M059J (cell line): ENCODE measurements at regions not wholly inside any gene's neighbourhood (a gene's known extent, or its start where the extent isn't known, plus 50 kb on each side); places are given as distances from the start of the nearest gene placed in this dataset.

ENCODE experiments used
- DNase-seq: peaks from one replicate; pipeline ENCODE4 v3.0.0-alpha.2; 2012; ENCODE audit warnings: low read depth

- DNase-seq, result no peak
Observed at GRCh38 chr1:63041660-63042059, 257.7 kb downstream of the ATG4C start.

DNA sequence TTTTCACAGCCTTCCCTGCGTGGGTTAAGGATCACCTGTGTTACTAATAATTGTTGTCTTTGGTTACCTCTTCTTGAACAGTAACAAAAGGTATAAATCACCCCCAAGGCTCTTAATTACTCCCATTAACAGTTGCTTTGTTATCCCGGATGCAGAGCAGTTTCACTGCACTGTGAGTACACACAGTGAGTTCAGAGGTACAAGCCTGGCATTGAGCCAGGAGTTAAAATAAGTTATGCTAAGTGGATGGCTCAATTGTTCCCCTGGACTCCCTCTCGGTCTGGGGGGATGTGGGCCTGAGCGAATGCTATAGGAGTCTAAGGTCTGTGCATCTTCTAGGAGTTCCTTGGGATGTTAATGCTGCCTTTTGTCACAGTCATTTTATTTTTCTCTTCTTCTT, 258.3 kb downstream of the ATG4C start:
- DNase-seq, result no peak

DNA sequence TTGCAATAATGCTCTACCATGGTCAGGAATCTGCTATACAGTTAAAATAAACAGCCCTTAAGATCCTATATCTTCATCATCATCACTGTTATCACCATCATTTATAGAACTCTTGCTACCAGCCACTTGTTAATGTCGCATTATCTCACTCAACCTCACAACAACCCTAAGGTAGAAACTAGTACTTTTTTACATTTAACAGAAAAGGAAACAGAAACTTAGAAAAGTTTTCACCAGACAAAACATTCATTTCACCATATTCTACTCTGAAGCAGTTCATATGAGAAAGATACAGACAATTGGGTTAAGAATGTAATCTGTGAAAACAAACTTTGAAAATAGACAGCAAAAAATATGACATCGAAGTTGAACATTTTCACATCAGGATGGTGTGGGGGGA, 262.6 kb downstream of the ATG4C start:
- no peak for DNase-seq

DNA sequence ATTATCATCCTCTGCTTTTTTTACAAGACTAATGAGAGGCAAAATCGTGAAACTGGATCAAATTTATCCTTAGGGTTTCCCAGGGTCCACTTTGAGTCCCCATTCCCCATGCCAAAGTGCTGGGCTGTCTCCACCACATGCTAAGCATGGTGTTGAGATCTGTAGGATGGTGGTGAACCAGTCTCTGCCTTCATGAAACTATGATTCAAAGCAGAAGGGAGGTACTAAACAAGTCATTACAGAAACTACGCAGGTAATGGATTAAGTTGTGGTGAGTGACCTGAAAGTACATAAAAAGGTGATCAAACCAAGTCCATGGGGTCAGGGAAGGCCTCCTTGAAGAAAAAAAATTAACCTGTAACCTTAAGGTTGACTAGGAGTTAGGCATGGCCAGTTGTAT, 265.2 kb downstream of the ATG4C start:
- no peak for DNase-seq

- no peak for DNase-seq
Observed at GRCh38 chr1:63051356-63051755, 267.4 kb downstream of the ATG4C start.

DNA sequence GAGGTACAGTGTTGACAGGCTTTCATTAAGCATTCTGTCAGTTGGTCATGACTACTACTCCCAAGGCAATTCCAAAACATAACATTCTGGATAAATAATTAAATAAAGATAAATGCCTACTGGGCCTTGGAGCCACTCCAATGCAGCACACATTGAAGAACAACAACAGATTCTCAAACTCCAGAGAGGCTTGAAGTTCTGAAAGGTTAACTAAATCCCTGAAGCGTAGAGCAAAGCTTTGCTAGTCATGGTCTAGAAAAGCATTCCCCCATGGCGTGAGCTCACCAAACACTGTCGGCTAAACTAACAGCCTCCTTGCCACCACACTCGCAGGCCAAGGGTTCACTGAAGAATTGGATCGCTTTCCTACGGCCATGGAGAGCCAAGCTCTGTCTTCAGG, 268.0 kb downstream of the ATG4C start:
- no peak for DNase-seq

DNA sequence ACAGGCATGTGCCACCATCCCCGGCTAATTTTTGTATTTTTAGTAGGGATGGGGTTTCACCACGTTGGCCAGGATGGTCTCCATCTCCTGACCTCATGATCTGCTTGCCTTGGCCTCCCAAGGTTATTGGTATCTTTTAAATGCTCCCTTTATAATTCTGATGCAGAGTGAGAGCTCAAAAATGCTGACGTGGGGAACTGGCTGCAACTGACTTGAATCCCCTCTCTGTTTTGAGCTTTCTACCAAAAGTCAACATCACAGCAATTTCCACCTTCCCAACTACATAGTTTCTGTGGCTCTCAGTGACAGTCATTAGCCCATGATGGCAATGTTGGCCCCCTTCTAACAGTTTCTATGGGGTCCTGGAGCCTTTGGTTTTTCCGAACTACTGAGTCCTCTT, 268.2 kb upstream of the FOXD3 start:
- DNase-seq, result no peak

DNA sequence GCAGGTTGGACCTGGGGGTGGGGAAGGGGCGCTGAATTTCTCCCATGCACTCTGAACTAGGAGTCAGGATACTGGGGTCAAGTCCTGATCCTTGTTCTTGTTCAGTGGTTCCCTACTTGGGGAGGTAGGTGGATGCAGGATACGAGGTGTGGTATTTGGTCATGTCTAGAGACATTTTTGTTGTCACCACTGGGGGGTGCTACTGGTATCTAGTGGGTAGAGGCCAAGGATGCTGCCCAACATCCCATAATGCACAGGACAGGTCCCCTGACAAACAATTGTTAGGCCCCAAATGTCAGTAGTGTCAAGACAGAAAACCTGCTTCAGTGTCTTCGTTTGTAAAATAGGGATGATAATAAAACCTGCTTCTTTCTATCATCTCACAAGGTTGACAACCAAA, 259.0 kb upstream of the FOXD3 start:
- no peak for DNase-seq

DNA sequence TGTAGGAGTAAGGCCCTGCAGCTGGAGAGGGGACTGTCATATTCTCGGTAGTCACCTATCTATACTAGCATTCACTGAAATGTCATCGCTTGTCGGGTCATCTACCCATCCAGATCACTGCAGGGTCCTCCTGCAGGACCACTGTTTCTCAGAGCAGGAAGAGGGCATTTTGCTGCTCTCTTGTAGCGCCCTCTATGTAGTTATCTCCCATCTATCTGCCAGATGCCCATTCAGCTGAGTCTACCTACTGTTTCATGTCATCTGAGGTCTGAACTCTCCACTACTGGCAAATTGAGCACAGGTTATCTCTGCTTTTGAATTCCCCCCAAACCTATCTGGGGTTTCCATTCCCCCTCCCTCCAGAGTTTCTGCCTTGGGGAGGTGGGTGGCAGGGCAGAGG, 258.2 kb upstream of the FOXD3 start:
- DNase-seq, result no peak

GRCh38 chr1:63068626-63069025, 253.7 kb upstream of the FOXD3 start:
- no peak for DNase-seq

DNA sequence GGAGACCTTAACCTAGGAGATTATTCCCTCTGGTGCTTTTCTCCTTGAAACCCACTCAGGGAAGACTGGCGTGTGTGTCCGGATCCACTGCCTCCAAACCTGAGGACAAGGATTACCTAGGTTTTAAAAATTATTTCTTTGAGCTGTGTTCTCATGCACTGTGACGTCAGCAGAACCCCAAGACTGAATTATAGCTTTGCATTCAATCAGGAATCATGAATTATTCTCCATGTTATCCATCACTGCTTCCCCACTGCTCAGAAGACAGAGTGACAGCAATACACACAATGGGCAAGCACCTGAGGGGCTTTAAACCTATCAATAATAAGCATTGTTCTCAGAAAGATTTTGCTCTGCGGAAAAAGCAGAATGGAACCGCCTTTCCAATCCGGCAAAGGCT, 253.2 kb upstream of the FOXD3 start:
- no peak for DNase-seq

- DNase-seq, result no peak
Observed at GRCh38 chr1:63073309-63074306, 248.8 kb upstream of the FOXD3 start.

DNA sequence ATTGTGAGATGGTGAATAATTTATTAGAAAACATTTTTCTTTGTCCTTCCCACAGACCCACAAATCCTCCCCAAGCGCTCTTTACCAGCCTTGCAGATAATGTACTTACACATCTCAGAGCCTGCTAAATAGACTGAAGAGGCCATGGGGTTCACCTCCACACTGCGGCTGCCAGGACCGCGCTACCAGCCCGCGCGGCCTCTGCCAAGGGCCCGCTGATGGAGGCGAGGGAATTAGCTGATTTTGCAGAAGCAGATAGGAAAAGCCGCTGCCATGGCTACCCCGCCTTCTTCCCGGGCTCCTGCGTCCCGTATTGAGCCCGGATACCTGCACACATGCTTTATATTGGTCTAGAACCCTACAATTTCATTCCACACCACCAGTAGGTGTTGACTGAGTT, 248.0 kb upstream of the FOXD3 start:
- DNase-seq, result no peak

- DNase-seq, result no peak
Observed at GRCh38 chr1:63082766-63083165, 239.6 kb upstream of the FOXD3 start.

GRCh38 chr1:63087966-63088365, 234.4 kb upstream of the FOXD3 start:
- peak; percentile 42 for DNase-seq

GRCh38 chr1:63099188-63099587, 223.2 kb upstream of the FOXD3 start:
- DNase-seq, result no peak

- DNase-seq, result no peak
Observed at GRCh38 chr1:63101336-63101735, 221.0 kb upstream of the FOXD3 start.

DNA sequence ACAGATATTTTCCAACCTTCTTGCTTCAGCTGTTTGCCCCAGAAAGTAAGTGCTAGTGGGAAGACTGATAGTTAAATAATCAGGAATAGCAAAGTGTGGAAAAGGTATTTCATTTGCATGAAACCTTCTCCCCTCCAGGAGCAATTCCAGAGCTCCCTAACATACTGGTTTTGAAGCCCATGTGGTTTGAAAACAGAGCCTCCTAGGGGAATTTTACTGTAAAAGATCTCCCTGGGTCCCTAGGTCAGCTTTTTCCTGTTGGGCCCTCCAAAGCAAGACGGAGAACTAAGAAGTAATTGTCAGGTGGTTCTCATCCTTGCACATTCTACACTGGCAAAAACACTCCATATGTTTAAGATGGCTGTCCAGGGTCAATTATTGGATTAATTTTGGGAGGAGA, 218.7 kb upstream of the FOXD3 start:
- DNase-seq, result no peak

- DNase-seq, result no peak
Observed at GRCh38 chr1:63107066-63107465, 215.3 kb upstream of the FOXD3 start.

DNA sequence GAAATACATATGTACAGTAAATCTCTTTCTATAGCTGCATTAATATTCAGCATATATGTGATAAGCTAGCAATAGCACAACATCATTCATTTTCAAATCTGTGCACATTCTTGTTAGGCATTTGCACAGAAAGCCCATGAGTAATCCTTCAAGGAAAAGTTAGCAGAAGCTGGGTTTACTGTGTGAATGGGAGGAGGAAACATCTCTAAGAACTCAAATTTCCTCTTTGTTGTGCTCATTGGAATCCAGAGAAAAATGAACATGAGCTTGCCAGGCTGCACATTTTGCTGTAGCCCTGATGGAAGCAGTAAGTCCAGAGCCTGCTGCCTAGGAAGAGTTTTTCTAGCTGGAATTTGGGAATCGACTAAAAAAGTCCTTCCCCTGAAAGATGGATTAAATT, 214.2 kb upstream of the FOXD3 start:
- no peak for DNase-seq

- DNase-seq, result peak; percentile 92
Observed at GRCh38 chr1:63112155-63112900, 210.0 kb upstream of the FOXD3 start.

DNA sequence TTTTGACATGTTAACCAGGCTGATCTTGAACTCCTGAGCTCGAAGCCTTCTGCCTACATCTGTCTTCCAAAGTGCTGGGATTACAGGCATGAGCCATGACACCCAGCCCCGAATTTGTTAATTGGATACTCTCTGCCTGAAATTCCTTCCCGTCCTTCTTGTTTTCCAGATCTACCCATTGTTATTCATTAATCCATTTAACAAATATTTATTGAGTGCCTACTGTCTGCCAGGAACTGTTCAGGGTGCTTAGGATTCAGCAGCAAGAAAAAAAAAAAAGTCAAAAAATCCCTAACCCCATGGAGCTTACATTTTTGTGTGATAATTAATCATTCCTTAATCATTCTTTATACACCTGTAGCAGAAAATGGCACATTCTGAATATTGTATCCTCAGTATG, 206.8 kb upstream of the FOXD3 start:
- no peak for DNase-seq

DNA sequence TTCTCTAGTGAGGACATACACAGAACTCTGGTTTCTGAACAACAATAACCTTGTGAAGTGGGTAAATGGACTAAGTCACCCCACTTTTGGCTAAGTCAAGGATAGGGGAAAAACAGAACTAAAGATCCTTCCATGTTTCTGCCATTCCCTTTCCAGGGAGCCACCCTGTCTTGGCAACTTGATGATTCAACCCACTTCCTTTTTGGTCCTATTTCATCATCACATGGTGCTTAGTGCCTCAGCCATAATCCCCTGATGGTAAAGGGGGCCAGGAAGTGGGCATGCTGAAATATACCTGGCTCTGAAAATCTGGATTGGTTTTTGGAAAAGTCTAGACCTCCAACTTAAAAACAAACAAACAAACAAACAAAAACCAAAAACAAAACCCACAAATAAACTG, 206.4 kb upstream of the FOXD3 start:
- peak; percentile 43 for DNase-seq
